NCI-H82 (cell line): ENCODE measurements at regions not wholly inside any gene's neighbourhood (a gene's known extent, or its start where the extent isn't known, plus 50 kb on each side); places are given as distances from the start of the nearest gene placed in this dataset.
A peak's percentile ranks its signal among the peaks of the same experiment; 100 is the strongest.

Experiments used
- DNase-seq: peaks from one replicate; lab custom pipeline; 2025; lab: John Stamatoyannopoulos, UW

- no peak for DNase-seq
Observed at GRCh38 chr15:45743426-45744235, 108.8 kb downstream of the SQOR start.

- no peak for DNase-seq
Observed at GRCh38 chr15:45744236-45744589, 109.4 kb downstream of the SQOR start.

- DNase-seq, result peak; percentile 31
Observed at GRCh38 chr15:45747426-45747825, 112.6 kb downstream of the SQOR start.

GRCh38 chr15:45751629-45752028 lies 116.8 kb downstream of the SQOR start:
- DNase-seq, result no peak

GRCh38 chr15:45759936-45760335 lies 125.1 kb downstream of the SQOR start:
- DNase-seq, result peak; percentile 98

GRCh38 chr15:45762726-45763125 lies 127.9 kb downstream of the SQOR start:
- DNase-seq, result no peak

GRCh38 chr15:45763170-45763869 lies 128.5 kb downstream of the SQOR start:
- DNase-seq, result no peak

- no peak for DNase-seq
Observed at GRCh38 chr15:45773149-45773548, 138.3 kb downstream of the SQOR start.

- DNase-seq, result no peak
Observed at GRCh38 chr15:45776772-45777171, 141.9 kb downstream of the SQOR start.

GRCh38 chr15:45777781-45778180 lies 143.0 kb downstream of the SQOR start:
- no peak for DNase-seq

- no peak for DNase-seq
Observed at GRCh38 chr15:45780352-45780751, 145.5 kb downstream of the SQOR start.

- DNase-seq, result no peak
Observed at GRCh38 chr15:45784656-45785055, 149.8 kb downstream of the SQOR start.

- no peak for DNase-seq
Observed at GRCh38 chr15:45785897-45786296, 151.1 kb downstream of the SQOR start.

- DNase-seq, result peak; percentile 77
Observed at GRCh38 chr15:45790325-45790943, 155.6 kb downstream of the SQOR start.

- DNase-seq, result no peak
Observed at GRCh38 chr15:45794304-45794703, 159.5 kb downstream of the SQOR start.

GRCh38 chr15:45794712-45795439 lies 160.0 kb downstream of the SQOR start:
- DNase-seq, result peak; percentile 88

- peak; percentile 99 for DNase-seq
Observed at GRCh38 chr15:45795440-45796069, 160.7 kb downstream of the SQOR start.

GRCh38 chr15:45796433-45796832 lies 161.6 kb downstream of the SQOR start:
- DNase-seq, result peak; percentile 60

- no peak for DNase-seq
Observed at GRCh38 chr15:45799508-45799907, 164.7 kb downstream of the SQOR start.

GRCh38 chr15:45801543-45801942 lies 166.7 kb downstream of the SQOR start:
- no peak for DNase-seq

- DNase-seq, result no peak
Observed at GRCh38 chr15:45802140-45802539, 167.3 kb downstream of the SQOR start.

GRCh38 chr15:45804028-45804427 lies 169.2 kb downstream of the SQOR start:
- DNase-seq, result no peak
